Effector CD4-positive, alpha-beta T cell (primary cell): ENCODE measurements at regions not wholly inside any gene's neighbourhood (a gene's known extent, or its start where the extent isn't known, plus 50 kb on each side); places are given as distances from the start of the nearest gene placed in this dataset.
"Not testable (repeated sequence)": the region's sequence is repeated elsewhere in the genome, so short reads cannot be mapped to it uniquely, and the experiment has no call there.

Source experiments
- DNase-seq: peaks from one replicate; pipeline ENCODE4 v3.0.0-alpha.2; 2020

GRCh38 chr1:199878823-199879222 is 148.7 kb upstream of the NR5A2 start:
- DNase-seq = no peak

GRCh38 chr1:199898654-199899053 is 128.9 kb upstream of the NR5A2 start:
- no peak for DNase-seq

- DNase-seq = no peak
Measured at GRCh38 chr1:199901341-199901740, 126.2 kb upstream of the NR5A2 start.

GRCh38 chr1:199907361-199907760 is 120.1 kb upstream of the NR5A2 start:
- DNase-seq = no peak

- no peak for DNase-seq
Measured at GRCh38 chr1:199909137-199909536, 118.4 kb upstream of the NR5A2 start.

GRCh38 chr1:199913318-199913717 is 114.2 kb upstream of the NR5A2 start:
- DNase-seq = no peak

- DNase-seq = no peak
Measured at GRCh38 chr1:199914546-199914945, 113.0 kb upstream of the NR5A2 start.

GRCh38 chr1:199918196-199918769 is 109.2 kb upstream of the NR5A2 start:
- no peak for DNase-seq

GRCh38 chr1:199920635-199921034 is 106.9 kb upstream of the NR5A2 start:
- no peak for DNase-seq

- DNase-seq = no peak
Measured at GRCh38 chr1:199929556-199929955, 98.0 kb upstream of the NR5A2 start.

GRCh38 chr1:199930067-199930466 is 97.4 kb upstream of the NR5A2 start:
- not testable (repeated sequence) for DNase-seq

GRCh38 chr1:199931666-199932377 is 95.7 kb upstream of the NR5A2 start:
- no peak for DNase-seq

GRCh38 chr1:199932462-199932861 is 95.0 kb upstream of the NR5A2 start:
- DNase-seq = no peak

GRCh38 chr1:199936441-199936840 is 91.1 kb upstream of the NR5A2 start:
- DNase-seq = no peak

- DNase-seq = no peak
Measured at GRCh38 chr1:199937161-199937560, 90.3 kb upstream of the NR5A2 start.

- no peak for DNase-seq
Measured at GRCh38 chr1:199937661-199938060, 89.8 kb upstream of the NR5A2 start.

- DNase-seq = no peak
Measured at GRCh38 chr1:199944986-199945385, 82.5 kb upstream of the NR5A2 start.

GRCh38 chr1:199945591-199945990 is 81.9 kb upstream of the NR5A2 start:
- no peak for DNase-seq

- no peak for DNase-seq
Measured at GRCh38 chr1:199946305-199947155, 81.0 kb upstream of the NR5A2 start.

GRCh38 chr1:199948587-199949280 is 78.8 kb upstream of the NR5A2 start:
- DNase-seq = no peak

- not testable (repeated sequence) for DNase-seq
Measured at GRCh38 chr1:199951005-199951404, 76.5 kb upstream of the NR5A2 start.

- no peak for DNase-seq
Measured at GRCh38 chr1:199953651-199954050, 73.9 kb upstream of the NR5A2 start.

- no peak for DNase-seq
Measured at GRCh38 chr1:199954699-199955098, 72.8 kb upstream of the NR5A2 start.
